H9 (cell line): ENCODE measurements at regions not wholly inside any gene's neighbourhood (a gene's known extent, or its start where the extent isn't known, plus 50 kb on each side); places are given as distances from the start of the nearest gene placed in this dataset.

Experiments
- DNase-seq: peaks from one replicate; pipeline ENCODE4 v3.0.0-alpha.2; 2017
- H2AFZ ChIP-seq: one replicate; pipeline ENCODE4 v1.6.1; 2013; ENCODE audit warnings: mild to moderate bottlenecking, low read length, control low read depth, moderate library complexity
- H2AK5ac ChIP-seq: 2 replicates; pipeline ENCODE4 v1.6.1; 2013; ENCODE audit warnings: low read length, control low read depth, mixed read lengths; ENCODE audit not compliant: insufficient read length
- H2BK120ac ChIP-seq: one replicate; pipeline ENCODE4 v1.6.1; 2013; ENCODE audit warnings: low read depth, mild to moderate bottlenecking, low read length, control low read depth, inconsistent platforms; ENCODE audit not compliant: poor library complexity, severe bottlenecking
- H2BK12ac ChIP-seq: 2 replicates; pipeline ENCODE4 v1.6.1; 2013; ENCODE audit warnings: low read length, control low read depth, mixed read lengths, low read depth; ENCODE audit not compliant: insufficient read length
- H2BK15ac ChIP-seq: 2 replicates; pipeline ENCODE4 v1.6.1; 2013; ENCODE audit warnings: low read depth, low read length, control low read depth
- H2BK20ac ChIP-seq: one replicate; pipeline ENCODE4 v1.6.1; 2013; ENCODE audit warnings: low read depth, mild to moderate bottlenecking, low read length, control low read depth, inconsistent platforms; ENCODE audit not compliant: poor library complexity, severe bottlenecking
- H2BK5ac ChIP-seq: 2 replicates; pipeline ENCODE4 v1.6.1; 2013; ENCODE audit warnings: low read length, control low read depth, mixed read lengths; ENCODE audit not compliant: insufficient read length
- H3K14ac ChIP-seq: 2 replicates; pipeline ENCODE4 v1.6.1; 2013; ENCODE audit warnings: low read length, control low read depth; ENCODE audit not compliant: insufficient read depth
- H3K18ac ChIP-seq: 2 replicates; pipeline ENCODE4 v1.6.1; 2013; ENCODE audit warnings: low read depth, mild to moderate bottlenecking, mixed read lengths, low read length, control low read depth; ENCODE audit not compliant: insufficient read length
- H3K23ac ChIP-seq: 2 replicates; pipeline ENCODE4 v1.6.1; 2013; ENCODE audit warnings: low read length, control low read depth, mixed read lengths, low read depth; ENCODE audit not compliant: insufficient read length
- H3K23me2 ChIP-seq: 2 replicates; pipeline ENCODE4 v1.6.1; 2013; ENCODE audit warnings: low read depth, mild to moderate bottlenecking, mixed read lengths, low read length, control low read depth; ENCODE audit not compliant: insufficient read length, poor library complexity, severe bottlenecking
- H3K27ac ChIP-seq: 2 replicates; pipeline ENCODE4 v1.5.1; 2013; ENCODE audit warnings: low read length, control low read depth, mixed read lengths, low read depth; ENCODE audit not compliant: insufficient read length
- H3K27me3 ChIP-seq: 2 replicates; pipeline ENCODE4 v1.6.1; 2013; ENCODE audit warnings: low read length, control low read depth, inconsistent platforms; ENCODE audit not compliant: insufficient read depth
- H3K4ac ChIP-seq: 2 replicates; pipeline ENCODE4 v1.6.1; 2013; ENCODE audit warnings: low read depth, mild to moderate bottlenecking, control low read depth, inconsistent platforms, low read length, moderate library complexity
- H3K4me1 ChIP-seq: 2 replicates; pipeline ENCODE4 v1.6.1; 2013; ENCODE audit warnings: low read length, control low read depth, inconsistent platforms; ENCODE audit not compliant: insufficient read depth
- H3K4me2 ChIP-seq: 2 replicates; pipeline ENCODE4 v1.6.1; 2013; ENCODE audit warnings: low read length, control low read depth, mixed read lengths; ENCODE audit not compliant: insufficient read length, insufficient read depth
- H3K56ac ChIP-seq: 2 replicates; pipeline ENCODE4 v1.6.1; 2013; ENCODE audit warnings: low read depth, mild to moderate bottlenecking, mixed read lengths, low read length, control low read depth; ENCODE audit not compliant: insufficient read length
- H3K79me1 ChIP-seq: 2 replicates; pipeline ENCODE4 v1.6.1; 2013; ENCODE audit warnings: low read depth, mild to moderate bottlenecking, moderate library complexity, low read length, control low read depth, inconsistent platforms; ENCODE audit not compliant: insufficient read depth, poor library complexity, severe bottlenecking
- H3K79me2 ChIP-seq: 2 replicates; pipeline ENCODE4 v1.6.1; 2013; ENCODE audit warnings: low read length, control low read depth, inconsistent platforms; ENCODE audit not compliant: insufficient read depth
- H3K9ac ChIP-seq: 2 replicates; pipeline ENCODE4 v1.6.1; 2013; ENCODE audit warnings: low read length, control low read depth, mixed read lengths; ENCODE audit not compliant: insufficient read length; ENCODE audit errors: extremely low read depth
- H3K9me3 ChIP-seq: one replicate; pipeline ENCODE4 v1.6.1; 2013; ENCODE audit warnings: low read depth, low read length, inconsistent platforms; ENCODE audit not compliant: control insufficient read depth
- H3T11ph ChIP-seq: one replicate; pipeline ENCODE4 v1.6.1; 2013; ENCODE audit warnings: mild to moderate bottlenecking, low read length, control low read depth, inconsistent platforms
- H4K20me1 ChIP-seq: one replicate; pipeline ENCODE4 v1.6.1; 2013; ENCODE audit not compliant: control insufficient read depth, insufficient read length, insufficient read depth
- H4K5ac ChIP-seq: 2 replicates; pipeline ENCODE4 v1.6.1; 2013; ENCODE audit warnings: low read depth, mild to moderate bottlenecking, mixed read lengths, low read length, control low read depth; ENCODE audit not compliant: insufficient read length
- H4K8ac ChIP-seq: replicated peaks from 2 replicates; pipeline ENCODE4 v1.6.1; 2013; ENCODE audit warnings: low read length, control low read depth, mixed read lengths, low read depth; ENCODE audit not compliant: insufficient read length
- H4K91ac ChIP-seq: 2 replicates; pipeline ENCODE4 v1.6.1; 2013; ENCODE audit warnings: low read depth, mild to moderate bottlenecking, moderate library complexity, mixed read lengths, low read length, control low read depth; ENCODE audit not compliant: insufficient read length
- H3K27ac Mint-ChIP-seq, 3 experiments: 2 replicates in 2 of 3; 3 replicates in 1 of 3; pipeline ENCODE4 v1.8.0; 2020 to 2021; ENCODE audit warnings: mixed read lengths in 3 of 3, mild to moderate bottlenecking in 1 of 3, moderate library complexity in 1 of 3
- H3K27me3 Mint-ChIP-seq: 2 replicates; pipeline ENCODE4 v1.8.0; 2021; ENCODE audit warnings: low read depth, mild to moderate bottlenecking, moderate library complexity, mixed read lengths
- H3K36me3 Mint-ChIP-seq, 3 experiments: 2 replicates in 2 of 3; 3 replicates in 1 of 3; pipeline ENCODE4 v1.8.0; 2020 to 2021; ENCODE audit warnings: low read depth in 3 of 3, mixed read lengths in 3 of 3; ENCODE audit not compliant: insufficient read depth in 1 of 3
- H3K4me1 Mint-ChIP-seq, 2 experiments: 2 replicates each; pipeline ENCODE4 v1.8.0; 2020; ENCODE audit warnings: mixed read lengths in 2 of 2
- H3K4me3 Mint-ChIP-seq, 2 experiments: 2 replicates in 1 of 2; 3 replicates in 1 of 2; pipeline ENCODE4 v1.8.0; 2020 to 2021; ENCODE audit warnings: mild to moderate bottlenecking in 2 of 2, mixed read lengths in 2 of 2, moderate library complexity in 1 of 2
- H3K9me3 Mint-ChIP-seq, 2 experiments: 2 replicates in 1 of 2; 3 replicates in 1 of 2; pipeline ENCODE4 v1.8.0; 2020; ENCODE audit warnings: mild to moderate bottlenecking in 2 of 2, mixed read lengths in 2 of 2, moderate library complexity in 1 of 2
- CTCF ChIP-seq: fragments of 200-600 bp; sonication (generic); conservative IDR thresholded peaks from 3 replicates; pipeline ENCODE4 v1.8.0; 2021; ENCODE audit warnings: antibody characterized with exemption, mild to moderate bottlenecking
- WGBS: extraction: QIAGEN DNeasy Blood & Tissue Kit; methylation state at CpG from one replicate; pipeline ENCODE4 v1.1.7; 2013; ENCODE audit warnings: missing lambda C conversion rate, low lambda C conversion rate, mixed read lengths; ENCODE audit not compliant: insufficient read length; ENCODE audit errors: extremely low coverage; 5-methylcytosine and 5-hydroxymethylcytosine counted together

- Mint-ChIP-seq H3K4me3 (no peak overlapping the region), H3K27ac (no peak overlapping the region), H3K4me1 (peaks cover 2% of the 10 kb centered on the region in 2 experiments; a peak in 2 of 4 replicates), H3K27me3 (no peaks in the 10 kb centered on the region), H3K9me3 (peaks cover 14 to 15% of the 10 kb centered on the region in 2 experiments), H3K36me3 (peaks cover 7 to 19% (median 14%) of the 10 kb centered on the region in 3 experiments)
- H3K18ac ChIP-seq, result no peak overlapping the region
- H3K4me2 ChIP-seq, result no peak overlapping the region
- H3K14ac ChIP-seq, result no peak overlapping the region
- no peaks in the 10 kb centered on the region for H4K20me1 ChIP-seq
- H2BK5ac ChIP-seq, result no peak overlapping the region
- H2BK120ac ChIP-seq, result no peak overlapping the region
- no peak overlapping the region for H4K91ac ChIP-seq
- no peak overlapping the region for H4K8ac ChIP-seq
- H3K79me1 ChIP-seq, result no peaks in the 10 kb centered on the region
- H3K4me1 ChIP-seq, result no peaks in the 10 kb centered on the region
- no peaks in the 10 kb centered on the region for H3K79me2 ChIP-seq
- no peak overlapping the region for H2AFZ ChIP-seq
- DNase-seq, result no peak
- H3K23ac ChIP-seq, result no peak overlapping the region
- H3K4ac ChIP-seq, result no peak overlapping the region
- H3T11ph ChIP-seq, result no peak overlapping the region
- no peak overlapping the region for H2BK15ac ChIP-seq
- no peak overlapping the region for H2BK12ac ChIP-seq
- H3K56ac ChIP-seq, result no peak overlapping the region
- H3K9ac ChIP-seq, result no peak overlapping the region
- H3K27ac ChIP-seq, result no peak overlapping the region
- H4K5ac ChIP-seq, result no peak overlapping the region
- H2BK20ac ChIP-seq, result no peak overlapping the region
- no peak overlapping the region for H2AK5ac ChIP-seq
- H3K27me3 ChIP-seq, result no peaks in the 10 kb centered on the region
- H3K23me2 ChIP-seq, result no peaks in the 10 kb centered on the region
- WGBS, result no CpG with 5 or more reads among the region's 2 CpGs
- peaks cover 9% of the 10 kb centered on the region for H3K9me3 ChIP-seq
- TF ChIP-seq CTCF, result no peak
Measured at GRCh38 chr12:102653406-102653805, 173.0 kb upstream of the IGF1 start.
